ENCODE measurements at regions not wholly inside any gene's neighbourhood (a gene's known extent, or its start where the extent isn't known, plus 50 kb on each side); places are given as distances from the start of the nearest gene placed in this dataset.

DNA sequence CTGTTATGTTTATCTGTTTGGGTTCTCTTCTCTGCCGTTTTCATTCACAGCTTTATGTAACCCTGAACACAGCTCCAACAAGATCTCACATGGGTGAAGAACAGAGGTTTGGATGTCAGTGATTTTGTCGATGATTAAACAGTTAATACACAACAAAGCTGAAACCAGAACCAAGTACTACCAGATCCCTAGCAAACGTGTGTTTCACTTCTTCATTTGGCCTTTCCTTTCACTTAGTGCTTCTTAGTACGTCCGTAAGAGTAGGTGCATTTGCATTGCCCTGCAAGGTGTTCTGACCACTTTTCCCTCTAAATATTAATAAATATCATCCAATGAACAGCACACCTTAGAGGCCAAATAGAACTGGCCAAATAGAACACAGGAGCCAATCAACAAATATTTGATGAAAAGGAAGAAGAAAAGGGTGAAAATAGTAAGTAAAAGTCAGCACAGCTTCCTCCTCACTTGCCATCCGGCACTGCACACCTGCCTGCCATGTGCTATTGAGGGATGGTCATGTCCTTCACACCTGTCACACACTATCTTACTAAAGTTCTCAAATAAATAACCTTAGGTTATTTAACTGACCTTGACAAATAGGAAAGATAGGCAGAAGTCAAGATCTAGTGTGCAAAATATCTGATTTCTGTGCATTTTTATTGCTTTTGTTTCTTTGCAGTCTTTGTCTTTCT is 252.6 kb upstream of the ANKRD30A start:
- no peak for TF ChIP-seq EZH2 (IDR thresholded peaks at IDR 0.05; ENCODE audit: insufficient read depth, low read length)
- TF ChIP-seq, protein P1, sequence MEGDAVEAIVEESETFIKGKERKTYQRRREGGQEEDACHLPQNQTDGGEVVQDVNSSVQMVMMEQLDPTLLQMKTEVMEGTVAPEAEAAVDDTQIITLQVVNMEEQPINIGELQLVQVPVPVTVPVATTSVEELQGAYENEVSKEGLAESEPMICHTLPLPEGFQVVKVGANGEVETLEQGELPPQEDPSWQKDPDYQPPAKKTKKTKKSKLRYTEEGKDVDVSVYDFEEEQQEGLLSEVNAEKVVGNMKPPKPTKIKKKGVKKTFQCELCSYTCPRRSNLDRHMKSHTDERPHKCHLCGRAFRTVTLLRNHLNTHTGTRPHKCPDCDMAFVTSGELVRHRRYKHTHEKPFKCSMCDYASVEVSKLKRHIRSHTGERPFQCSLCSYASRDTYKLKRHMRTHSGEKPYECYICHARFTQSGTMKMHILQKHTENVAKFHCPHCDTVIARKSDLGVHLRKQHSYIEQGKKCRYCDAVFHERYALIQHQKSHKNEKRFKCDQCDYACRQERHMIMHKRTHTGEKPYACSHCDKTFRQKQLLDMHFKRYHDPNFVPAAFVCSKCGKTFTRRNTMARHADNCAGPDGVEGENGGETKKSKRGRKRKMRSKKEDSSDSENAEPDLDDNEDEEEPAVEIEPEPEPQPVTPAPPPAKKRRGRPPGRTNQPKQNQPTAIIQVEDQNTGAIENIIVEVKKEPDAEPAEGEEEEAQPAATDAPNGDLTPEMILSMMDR (IDR thresholded peaks at IDR 0.05; ENCODE audit: insufficient read depth, low read depth, low read length): no peak

All from astrocyte (in vitro differentiated cells and primary cell).